T-helper 1 cell treated with Interleukin-12 subunit alpha and Interleukin-12 subunit beta and Interleukin-4 antibody, amounts not matched to agents 30 μg/mL and 1 μg/mL, for 36 hours (primary cell): ENCODE measurements at regions not wholly inside any gene's neighbourhood (a gene's known extent, or its start where the extent isn't known, plus 50 kb on each side); places are given as distances from the start of the nearest gene placed in this dataset.

Experiments
- H3K27ac Mint-ChIP-seq: one replicate; pipeline ENCODE4 v1.8.0; 2021; ENCODE audit warnings: mild to moderate bottlenecking, mixed read lengths
- H3K27me3 Mint-ChIP-seq: one replicate; pipeline ENCODE4 v1.8.0; 2021; ENCODE audit warnings: low read depth, mixed read lengths
- H3K36me3 Mint-ChIP-seq: one replicate; pipeline ENCODE4 v1.8.0; 2021; ENCODE audit warnings: low read depth, mixed read lengths
- H3K4me1 Mint-ChIP-seq: one replicate; pipeline ENCODE4 v1.8.0; 2021; ENCODE audit warnings: low read depth, mixed read lengths
- H3K4me3 Mint-ChIP-seq: one replicate; pipeline ENCODE4 v1.8.0; 2021; ENCODE audit warnings: mild to moderate bottlenecking, moderate library complexity, mixed read lengths
- H3K9me3 Mint-ChIP-seq: one replicate; pipeline ENCODE4 v1.8.0; 2021; ENCODE audit warnings: mixed read lengths

DNA sequence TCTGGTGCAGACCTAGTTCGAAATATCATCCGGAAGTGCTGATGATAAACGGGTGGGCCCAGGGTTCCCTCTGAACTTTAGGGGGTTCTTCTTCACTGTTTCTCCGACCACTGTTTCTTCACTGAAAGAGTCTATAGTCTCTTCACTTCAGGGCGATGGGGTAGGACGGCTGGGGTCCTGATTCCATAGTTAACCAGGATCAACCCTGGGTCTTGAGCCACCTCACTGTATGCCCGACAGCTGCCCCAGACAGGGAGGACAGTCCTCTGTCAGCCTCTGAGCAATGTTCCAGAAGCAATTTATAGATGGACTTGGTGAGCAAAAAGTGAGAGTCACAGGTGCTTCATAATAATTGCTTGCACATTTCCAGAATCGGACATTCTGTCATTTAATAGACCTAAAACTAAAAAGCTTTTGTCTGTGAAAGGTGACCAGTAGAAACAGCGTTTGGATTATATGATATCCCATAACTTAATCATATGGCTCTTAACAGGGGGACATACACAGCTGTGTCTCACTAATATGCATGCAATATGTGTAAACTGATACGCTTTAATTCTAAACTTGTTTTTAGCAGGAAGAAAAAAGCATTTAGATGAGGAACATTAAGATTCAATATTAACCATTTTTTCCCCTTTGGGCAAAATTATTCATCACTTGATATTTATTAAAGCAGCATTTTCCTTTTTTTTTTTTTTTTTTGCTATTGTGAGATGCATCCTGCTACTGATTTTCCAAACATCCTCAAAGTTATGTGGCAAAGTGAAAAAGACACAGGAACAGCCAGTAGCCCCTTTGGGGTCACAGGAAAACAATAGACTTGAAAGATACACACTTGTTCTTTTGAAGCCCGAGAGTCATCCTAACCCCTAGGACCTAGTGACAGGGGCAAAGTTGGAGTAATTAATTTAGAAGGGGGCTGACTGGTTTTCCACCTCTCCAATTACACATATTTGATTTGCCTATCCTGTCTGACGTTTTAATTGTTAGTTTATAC lies 277.0 kb downstream of the ZNF536 start:
- Mint-ChIP-seq H3K9me3 (no peaks in the 10 kb centered on the region), H3K27me3 (peaks cover 3% of the 10 kb centered on the region), H3K4me3 (no peak overlapping the region), H3K36me3 (no peaks in the 10 kb centered on the region), H3K4me1 (no peaks in the 10 kb centered on the region), H3K27ac (no peak overlapping the region)

DNA sequence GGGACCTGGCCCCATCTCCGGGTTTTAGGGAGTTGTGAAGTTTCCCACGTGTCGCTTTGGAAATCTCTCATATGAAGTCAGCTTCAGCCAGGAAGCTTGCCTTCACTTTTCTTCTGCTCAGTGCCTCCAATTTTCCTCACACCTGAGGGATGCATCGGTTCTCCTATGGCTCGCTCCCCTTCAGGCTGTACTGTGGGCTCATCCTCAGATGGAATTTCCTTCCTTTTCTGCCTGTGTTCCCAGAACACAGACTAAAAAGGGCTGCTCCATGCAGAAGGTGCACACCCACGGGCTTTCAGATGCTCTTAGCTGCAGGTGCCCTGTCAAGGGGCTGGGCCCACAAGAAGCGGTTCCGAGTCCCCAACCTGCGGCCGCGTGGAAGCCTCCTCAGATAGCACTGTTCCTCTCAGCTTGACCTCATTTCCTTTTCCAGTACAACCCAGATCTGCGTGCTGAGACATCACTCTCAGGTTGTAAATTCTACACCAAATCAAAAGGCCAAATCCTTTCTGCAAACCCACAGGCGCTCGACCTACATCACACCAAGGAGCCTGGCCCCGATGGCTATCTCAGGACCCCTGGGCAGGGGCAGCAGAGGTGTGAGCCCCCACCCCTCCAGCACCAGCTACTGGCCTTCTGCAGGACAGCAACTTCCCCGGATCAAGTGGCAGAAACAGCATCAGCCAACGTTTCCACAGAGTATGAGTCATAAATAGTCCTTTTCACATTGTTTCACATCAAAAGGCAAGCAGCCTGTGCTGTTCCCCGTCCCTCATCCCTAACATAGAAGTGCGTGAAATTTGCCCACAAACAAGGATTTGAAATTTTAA lies 275.9 kb downstream of the ZNF536 start:
- no peak overlapping the region for H3K27ac Mint-ChIP-seq
- H3K4me3 Mint-ChIP-seq = no peak overlapping the region
- no peaks in the 10 kb centered on the region for H3K4me1 Mint-ChIP-seq
- no peaks in the 10 kb centered on the region for H3K36me3 Mint-ChIP-seq
- peaks cover 7% of the 10 kb centered on the region for H3K27me3 Mint-ChIP-seq
- no peaks in the 10 kb centered on the region for H3K9me3 Mint-ChIP-seq

DNA sequence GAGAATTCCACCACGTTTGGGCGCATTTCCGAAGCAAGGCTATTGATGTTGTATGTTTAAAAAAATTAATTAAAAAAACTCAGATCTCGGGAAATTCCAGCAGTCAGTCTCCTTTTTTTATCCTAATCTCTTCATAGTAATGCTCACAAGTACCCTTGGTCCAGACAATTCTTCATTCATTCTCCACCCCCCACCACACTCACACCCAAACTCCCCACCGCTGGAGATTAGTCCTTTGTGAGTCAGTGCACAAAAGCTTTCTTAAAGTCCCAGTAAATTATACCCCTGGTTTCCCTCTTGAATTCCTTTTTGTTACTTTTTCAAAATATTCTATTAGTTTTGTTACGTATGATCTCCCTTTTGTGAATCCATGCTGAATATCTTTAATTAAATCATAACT lies 274.6 kb downstream of the ZNF536 start:
- Mint-ChIP-seq H3K36me3 (no peaks in the 10 kb centered on the region), H3K27me3 (peaks cover 7% of the 10 kb centered on the region), H3K9me3 (no peaks in the 10 kb centered on the region), H3K4me1 (no peaks in the 10 kb centered on the region), H3K4me3 (no peak overlapping the region), H3K27ac (no peak overlapping the region)

DNA sequence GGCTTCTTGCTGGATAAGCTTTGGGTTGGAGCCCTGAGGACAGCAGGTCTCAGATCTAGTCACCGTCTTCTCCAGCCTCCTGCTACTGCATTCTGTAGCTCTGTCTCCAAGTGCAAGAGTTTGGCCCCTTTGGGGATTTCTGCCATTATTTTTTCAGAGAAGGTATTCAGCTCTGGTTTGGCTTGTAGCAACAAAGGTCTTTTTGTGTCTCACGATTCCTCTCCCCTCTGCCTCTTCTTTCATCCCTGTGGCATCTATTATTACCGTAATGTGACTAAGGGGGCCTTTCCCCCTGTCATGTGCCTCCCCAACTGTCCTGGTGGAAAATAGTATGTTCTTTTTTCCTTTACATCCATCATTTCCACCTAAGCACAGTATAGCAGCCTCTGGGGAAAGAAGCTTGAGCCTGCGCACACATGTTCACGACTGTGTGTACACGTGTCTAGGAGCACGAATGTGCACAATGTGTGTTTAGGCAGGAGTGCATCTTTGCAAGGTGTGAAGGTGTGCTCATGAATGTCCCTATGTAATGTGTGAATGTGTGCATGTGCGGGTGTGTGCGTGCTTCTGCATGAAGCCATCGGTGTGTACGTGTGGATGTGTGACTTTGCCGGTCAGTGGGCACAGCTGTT lies 273.9 kb downstream of the ZNF536 start:
- H3K36me3 Mint-ChIP-seq = no peaks in the 10 kb centered on the region
- no peak overlapping the region for H3K27ac Mint-ChIP-seq
- H3K27me3 Mint-ChIP-seq = peaks cover 7% of the 10 kb centered on the region
- H3K4me3 Mint-ChIP-seq = no peak overlapping the region
- no peaks in the 10 kb centered on the region for H3K4me1 Mint-ChIP-seq
- H3K9me3 Mint-ChIP-seq = no peaks in the 10 kb centered on the region

DNA sequence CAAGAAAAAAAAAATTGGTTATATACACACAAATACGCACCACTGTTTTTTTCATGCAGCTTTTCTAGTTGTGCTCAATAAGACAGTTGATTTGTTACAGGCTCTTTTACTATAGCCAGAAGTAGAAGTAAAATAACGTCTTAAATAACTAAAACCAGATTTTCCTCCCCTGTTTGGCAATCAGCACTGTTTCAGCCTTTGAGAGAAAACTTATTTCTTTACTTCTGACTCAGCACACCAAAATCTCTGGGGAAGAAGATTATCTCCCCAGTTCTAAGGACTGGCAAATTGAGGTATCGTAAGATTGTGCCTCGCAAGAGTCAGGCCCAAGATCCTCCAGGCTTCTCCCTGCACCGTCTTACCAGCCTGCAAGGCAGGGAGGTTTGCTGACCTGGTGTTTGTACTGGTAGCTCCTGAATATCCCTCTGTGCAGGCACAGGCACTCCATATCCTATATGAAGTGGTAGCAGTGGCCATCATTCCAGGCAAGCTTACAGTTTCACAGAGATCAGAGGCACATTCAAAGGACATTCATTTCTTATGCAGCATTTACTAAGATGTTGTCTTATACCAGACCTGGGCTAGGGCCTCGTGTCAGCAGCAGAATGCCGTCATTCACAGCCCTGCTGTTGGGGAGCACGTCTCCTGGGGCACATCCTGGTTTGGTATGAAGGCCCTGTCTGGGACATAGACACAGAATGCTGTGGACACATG lies 268.2 kb downstream of the ZNF536 start:
- peaks cover 7% of the 10 kb centered on the region for H3K9me3 Mint-ChIP-seq
- no peak overlapping the region for H3K27ac Mint-ChIP-seq
- H3K4me1 Mint-ChIP-seq = no peaks in the 10 kb centered on the region
- H3K27me3 Mint-ChIP-seq = peaks cover 4% of the 10 kb centered on the region
- no peaks in the 10 kb centered on the region for H3K36me3 Mint-ChIP-seq
- H3K4me3 Mint-ChIP-seq = no peak overlapping the region

DNA sequence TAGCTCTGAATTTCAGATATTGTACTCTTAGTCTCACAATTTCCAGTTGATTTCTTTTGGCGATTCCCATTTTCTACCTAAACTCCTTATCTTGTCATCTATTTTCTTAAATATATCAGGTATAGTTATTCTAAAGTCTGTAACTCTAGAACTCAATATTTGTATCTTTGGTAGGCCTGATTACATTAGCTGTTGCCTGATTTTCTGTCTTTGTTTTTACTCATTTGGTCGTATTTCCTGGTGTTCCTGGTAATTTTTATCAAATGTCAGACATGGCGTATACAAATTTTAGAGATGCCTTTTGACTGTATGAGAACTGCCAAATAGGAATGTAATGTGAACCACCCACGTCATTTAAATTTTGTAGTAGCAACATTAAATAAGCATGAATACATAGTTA lies 266.7 kb downstream of the ZNF536 start:
- Mint-ChIP-seq H3K4me1 (no peaks in the 10 kb centered on the region), H3K9me3 (peaks cover 7% of the 10 kb centered on the region), H3K36me3 (no peaks in the 10 kb centered on the region), H3K4me3 (no peak overlapping the region), H3K27me3 (peaks cover 4% of the 10 kb centered on the region), H3K27ac (no peak overlapping the region)

DNA sequence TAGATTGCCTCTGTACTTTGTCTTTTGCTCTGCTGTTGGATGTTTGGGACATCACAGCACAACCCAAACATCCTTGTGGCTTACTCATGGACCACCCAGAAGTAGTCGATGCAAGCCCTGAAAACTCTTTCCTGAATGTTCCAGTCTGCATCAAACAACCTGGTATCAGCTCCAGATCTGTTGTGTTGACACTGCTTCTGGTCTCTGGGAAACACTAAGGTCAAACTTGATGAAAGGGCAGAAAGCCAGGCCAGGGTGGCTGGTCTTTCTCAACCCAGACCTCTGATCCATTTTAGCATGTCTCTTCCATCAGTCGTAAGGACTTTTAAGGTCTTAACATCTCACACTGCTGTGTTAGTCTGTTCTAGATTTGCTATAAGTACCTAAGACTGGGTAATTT lies 265.7 kb downstream of the ZNF536 start:
- Mint-ChIP-seq H3K4me3 (no peak overlapping the region), H3K9me3 (peaks cover 7% of the 10 kb centered on the region), H3K27ac (no peak overlapping the region), H3K36me3 (no peaks in the 10 kb centered on the region), H3K4me1 (no peaks in the 10 kb centered on the region), H3K27me3 (no peaks in the 10 kb centered on the region)

DNA sequence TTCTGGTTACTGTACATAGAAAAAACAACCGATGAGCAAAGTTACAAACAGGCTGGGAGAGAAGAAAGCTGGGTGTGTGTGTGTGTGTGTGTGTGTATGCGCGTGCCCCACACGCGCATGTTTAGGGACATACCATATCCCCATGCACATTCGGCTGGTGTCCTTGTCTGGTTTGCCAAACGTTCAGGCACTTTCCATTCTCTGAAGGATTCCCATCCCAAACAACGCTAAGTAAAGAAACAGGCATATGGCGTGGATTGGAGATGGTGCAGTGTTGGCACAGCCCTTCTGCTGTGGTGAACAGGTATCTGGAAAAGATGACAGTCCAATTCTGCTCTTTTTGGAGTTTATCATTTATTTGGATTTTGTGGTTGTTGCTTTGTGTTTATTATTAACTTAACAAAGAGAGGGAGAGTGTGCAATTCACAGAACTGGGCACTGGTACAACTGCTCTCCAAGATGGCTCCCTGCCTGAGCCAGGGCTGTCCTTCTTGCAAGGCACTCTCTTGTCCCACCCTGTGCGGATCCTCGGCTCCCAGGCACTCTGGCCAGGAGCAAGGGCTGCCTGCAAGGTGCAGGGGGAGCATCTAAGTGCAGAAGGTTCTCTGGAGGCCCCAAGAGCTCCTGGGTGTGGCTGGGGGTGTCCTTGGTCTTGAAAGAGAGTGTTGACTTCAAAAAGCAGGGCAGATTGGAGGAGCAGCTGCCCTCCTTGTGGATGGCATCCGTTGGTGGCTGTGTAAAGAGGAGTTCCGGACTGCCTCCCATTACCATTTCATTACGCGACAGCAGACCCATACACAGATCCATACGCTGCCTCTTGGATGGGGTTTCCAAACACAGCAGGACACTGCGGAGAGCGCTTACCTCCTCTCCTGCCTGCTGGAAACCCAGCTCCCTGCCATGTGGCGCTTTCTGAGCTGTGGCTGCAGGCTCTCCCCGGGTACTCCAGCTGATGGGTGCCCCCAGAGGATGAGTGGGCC lies 263.1 kb downstream of the ZNF536 start:
- Mint-ChIP-seq H3K27ac (no peak overlapping the region), H3K27me3 (no peaks in the 10 kb centered on the region), H3K4me1 (no peaks in the 10 kb centered on the region), H3K36me3 (no peaks in the 10 kb centered on the region), H3K4me3 (no peak overlapping the region), H3K9me3 (peaks cover 7% of the 10 kb centered on the region)

DNA sequence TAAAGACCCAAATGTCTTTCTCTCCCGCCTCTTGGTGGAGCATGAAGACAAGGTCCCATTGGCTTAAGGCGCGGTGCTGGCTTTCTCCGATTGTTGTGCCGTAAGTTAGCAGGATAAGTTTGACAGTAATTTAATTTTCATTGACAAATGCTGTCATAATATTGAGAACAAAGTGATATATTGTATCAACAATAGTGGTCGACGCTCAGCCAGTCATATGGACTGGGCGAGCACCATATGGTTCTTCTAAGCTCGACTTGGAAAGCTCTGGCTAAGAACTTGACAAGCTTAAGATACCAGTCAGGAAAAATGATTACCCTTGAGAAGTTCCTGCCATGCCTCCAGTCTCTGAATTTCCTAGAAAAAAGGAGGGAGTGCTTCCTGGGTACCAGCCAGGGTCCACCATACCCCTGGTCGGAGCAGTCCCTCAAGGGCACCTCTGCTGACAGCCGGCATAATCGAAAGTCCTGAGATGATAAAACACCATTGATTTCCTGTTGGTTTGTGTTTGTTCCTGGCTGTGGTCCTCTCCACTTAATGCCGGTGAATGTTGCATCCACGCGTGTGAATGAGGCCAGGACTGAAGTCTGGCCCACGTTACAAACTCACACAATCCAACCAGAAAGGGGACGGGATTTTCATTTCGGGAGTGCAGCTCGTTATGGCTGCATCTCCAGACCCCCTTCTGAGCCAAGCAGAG lies 262.1 kb downstream of the ZNF536 start:
- no peaks in the 10 kb centered on the region for H3K27me3 Mint-ChIP-seq
- peaks cover 7% of the 10 kb centered on the region for H3K9me3 Mint-ChIP-seq
- H3K4me1 Mint-ChIP-seq = no peaks in the 10 kb centered on the region
- no peaks in the 10 kb centered on the region for H3K36me3 Mint-ChIP-seq
- H3K4me3 Mint-ChIP-seq = no peak overlapping the region
- H3K27ac Mint-ChIP-seq = no peak overlapping the region

DNA sequence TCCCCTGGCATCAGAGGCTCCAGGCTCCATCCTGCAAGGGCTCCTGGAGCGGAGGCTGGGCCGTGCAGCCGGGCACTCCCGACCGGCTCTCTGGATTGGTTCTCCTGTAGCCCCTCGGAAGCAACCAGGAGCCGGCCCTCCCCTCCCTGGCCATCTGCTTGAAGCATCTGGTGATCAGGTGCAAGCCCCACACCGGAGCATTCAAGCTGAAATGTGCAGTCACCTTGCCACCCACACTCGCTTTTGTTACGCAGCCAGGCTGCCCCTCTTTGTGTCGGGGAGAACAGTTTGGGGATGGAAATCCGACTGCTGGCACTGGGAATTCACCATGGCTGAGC lies 258.8 kb downstream of the ZNF536 start:
- Mint-ChIP-seq H3K27me3 (no peaks in the 10 kb centered on the region), H3K4me3 (no peak overlapping the region), H3K27ac (no peak overlapping the region), H3K9me3 (no peaks in the 10 kb centered on the region), H3K4me1 (no peaks in the 10 kb centered on the region), H3K36me3 (no peaks in the 10 kb centered on the region)

DNA sequence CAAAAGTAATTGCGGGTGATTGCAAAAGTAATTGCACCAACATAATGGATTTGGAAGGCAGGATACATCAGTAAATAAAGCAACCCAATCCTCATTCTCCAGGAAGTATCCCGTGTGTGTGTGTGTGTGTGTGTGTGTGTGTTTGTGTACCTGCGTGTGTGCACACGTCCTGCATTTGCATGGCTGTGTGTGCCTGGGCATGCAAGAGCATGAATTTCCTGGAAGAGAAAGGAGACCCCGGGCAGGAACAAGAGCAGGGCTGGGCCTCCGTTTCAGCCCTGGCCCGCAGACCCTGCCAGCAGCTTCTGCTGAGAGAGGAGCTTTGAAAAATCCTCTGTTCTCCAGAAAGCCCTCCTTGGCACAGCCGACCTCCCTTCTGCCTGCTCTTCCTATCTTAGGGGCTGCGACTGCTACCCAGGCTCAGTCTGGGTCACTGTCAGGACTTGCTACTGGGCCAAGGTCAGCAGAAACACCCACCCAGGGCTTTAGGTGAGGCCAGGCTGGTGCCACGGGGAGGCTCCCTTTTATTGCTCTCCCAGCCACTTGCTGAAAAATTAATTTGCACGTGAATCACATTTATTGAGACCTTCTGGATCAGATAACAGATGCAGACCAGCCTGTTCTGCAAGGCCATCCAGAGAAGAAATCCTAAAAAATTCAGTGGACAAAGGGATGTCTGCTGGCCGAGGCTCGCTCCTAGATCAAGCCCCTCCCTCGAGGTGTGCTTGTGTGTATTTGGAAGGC lies 258.3 kb downstream of the ZNF536 start:
- Mint-ChIP-seq H3K27me3 (no peaks in the 10 kb centered on the region), H3K4me1 (no peaks in the 10 kb centered on the region), H3K9me3 (no peaks in the 10 kb centered on the region), H3K27ac (no peak overlapping the region), H3K36me3 (no peaks in the 10 kb centered on the region), H3K4me3 (no peak overlapping the region)

DNA sequence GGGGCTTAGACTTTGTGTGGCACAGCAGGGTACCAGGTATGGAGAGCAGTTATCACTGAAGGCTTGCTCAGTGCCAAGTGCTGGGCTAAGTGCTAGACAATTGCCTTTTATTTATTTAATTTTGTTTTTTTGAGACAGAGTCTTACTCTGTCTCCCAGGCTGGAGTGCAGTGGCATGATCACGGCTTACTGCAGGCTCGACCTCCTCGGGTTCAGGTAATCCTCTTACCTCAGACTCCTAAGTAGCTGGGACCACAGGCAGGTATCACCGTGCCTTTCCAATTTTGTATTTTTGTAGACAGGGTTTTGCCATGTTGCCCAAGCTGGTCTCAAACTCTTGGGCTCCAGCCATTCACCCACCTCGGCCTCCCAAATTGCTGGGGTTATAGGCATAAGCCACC lies 256.9 kb downstream of the ZNF536 start:
- H3K9me3 Mint-ChIP-seq = peaks cover 5% of the 10 kb centered on the region
- no peak overlapping the region for H3K4me3 Mint-ChIP-seq
- no peak overlapping the region for H3K27ac Mint-ChIP-seq
- H3K4me1 Mint-ChIP-seq = no peaks in the 10 kb centered on the region
- H3K36me3 Mint-ChIP-seq = no peaks in the 10 kb centered on the region
- H3K27me3 Mint-ChIP-seq = no peaks in the 10 kb centered on the region
